MM.1S (cell line): ENCODE measurements at regions not wholly inside any gene's neighbourhood (a gene's known extent, or its start where the extent isn't known, plus 50 kb on each side); places are given as distances from the start of the nearest gene placed in this dataset.

Experiments
- DNase-seq: peaks from one replicate; pipeline ENCODE4 v3.0.0-alpha.2; 2015
- H2AFZ ChIP-seq: fragments of 300-600 bp; sonication (generic); 2 replicates; pipeline ENCODE4 v1.6.0; 2016; ENCODE audit warnings: antibody characterized with exemption, low read length
- H3F3A ChIP-seq: fragments of 300-600 bp; sonication (generic); 2 replicates; pipeline ENCODE4 v1.6.1; 2016; ENCODE audit warnings: mild to moderate bottlenecking, antibody characterized with exemption, low read length, moderate library complexity, mixed read lengths; ENCODE audit not compliant: insufficient read depth
- H3K27ac ChIP-seq: fragments of 300-600 bp; sonication (generic); 2 replicates; pipeline ENCODE4 v1.5.1; 2016; ENCODE audit warnings: mild to moderate bottlenecking, low read length
- H3K27me3 ChIP-seq: fragments of 300-600 bp; sonication (generic); replicated peaks from 2 replicates; pipeline ENCODE4 v1.6.0; 2016; ENCODE audit warnings: low read length; ENCODE audit not compliant: insufficient read depth
- H3K36me3 ChIP-seq: fragments of 300-600 bp; sonication (generic); replicated peaks from 2 replicates; pipeline ENCODE4 v1.6.1; 2016; ENCODE audit warnings: mild to moderate bottlenecking, low read length, mixed read lengths; ENCODE audit not compliant: insufficient read depth
- H3K4me1 ChIP-seq: fragments of 300-600 bp; sonication (generic); 2 replicates; pipeline ENCODE4 v1.6.1; 2016; ENCODE audit warnings: low read length, mixed read lengths
- H3K4me2 ChIP-seq: fragments of 300-600 bp; sonication (generic); 2 replicates; pipeline ENCODE4 v1.6.0; 2016; ENCODE audit warnings: low read depth, low read length
- H3K4me3 ChIP-seq: fragments of 300-600 bp; sonication (generic); 2 replicates; pipeline ENCODE4 v1.5.1; 2016; ENCODE audit warnings: low read length, mixed read lengths
- H3K79me2 ChIP-seq: fragments of 300-600 bp; sonication (generic); 2 replicates; pipeline ENCODE4 v1.6.1; 2016; ENCODE audit warnings: mixed run types, low read length, mixed read lengths
- H3K9ac ChIP-seq: fragments of 300-600 bp; sonication (generic); 2 replicates; pipeline ENCODE4 v1.6.1; 2016; ENCODE audit warnings: low read length, mixed read lengths
- H3K9me2 ChIP-seq: fragments of 300-600 bp; sonication (generic); replicated peaks from 2 replicates; pipeline ENCODE4 v1.6.1; 2016; ENCODE audit warnings: mild to moderate bottlenecking, low read length, mixed read lengths; ENCODE audit not compliant: insufficient read depth
- H3K9me3 ChIP-seq: fragments of 300-600 bp; sonication (generic); replicated peaks from 2 replicates; pipeline ENCODE4 v1.6.1; 2016; ENCODE audit warnings: mild to moderate bottlenecking, low read length, mixed read lengths; ENCODE audit not compliant: insufficient read depth
- H4K20me1 ChIP-seq: fragments of 300-600 bp; sonication (generic); 2 replicates; pipeline ENCODE4 v1.6.1; 2016; ENCODE audit warnings: mild to moderate bottlenecking, low read length, moderate library complexity, mixed read lengths; ENCODE audit not compliant: insufficient read depth
- CTCF ChIP-seq: fragments of 300-600 bp; sonication (generic); IDR thresholded peaks from 2 replicates; pipeline ENCODE4 v1.5.1; 2016; ENCODE audit warnings: antibody characterized with exemption, low read length, mixed read lengths
- EZH2 ChIP-seq: fragments of 300-600 bp; sonication (generic); optimal IDR thresholded peaks from 2 replicates; pipeline ENCODE3; 2017; ENCODE audit warnings: low read depth, mild to moderate bottlenecking, antibody characterized with exemption, low read length, mixed read lengths
- EZH2phosphoT487 ChIP-seq: fragments of 300-600 bp; sonication (generic); IDR thresholded peaks from 2 replicates; pipeline ENCODE4 v1.6.1; 2018; ENCODE audit warnings: antibody characterized with exemption, low read length

GRCh38 chr10:31262672-31263071 is 56.3 kb upstream of the ZEB1 start:
- Histone ChIP-seq H3K9ac (no peak overlapping the region), H3F3A (no peaks in the 10 kb centered on the region), H3K27ac (no peak overlapping the region), H3K4me1 (no peaks in the 10 kb centered on the region), H3K4me3 (no peak overlapping the region), H3K27me3 (no peaks in the 10 kb centered on the region), H3K9me3 (no peaks in the 10 kb centered on the region), H3K36me3 (no peaks in the 10 kb centered on the region), H3K9me2 (no peaks in the 10 kb centered on the region), H4K20me1 (no peaks in the 10 kb centered on the region), H3K4me2 (no peak overlapping the region), H2AFZ (no peak overlapping the region), H3K79me2 (no peaks in the 10 kb centered on the region)
- no peak for TF ChIP-seq CTCF
- no peak for TF ChIP-seq EZH2phosphoT487
- no peak for TF ChIP-seq EZH2
- DNase-seq, result no peak

GRCh38 chr10:31263903-31264302 is 55.1 kb upstream of the ZEB1 start:
- no peak overlapping the region for H3K9ac ChIP-seq
- H3K4me3 ChIP-seq, result no peak overlapping the region
- H2AFZ ChIP-seq, result no peak overlapping the region
- no peak for DNase-seq
- no peak overlapping the region for H3K4me2 ChIP-seq
- no peak for TF ChIP-seq EZH2phosphoT487
- TF ChIP-seq CTCF, result no peak
- no peak for TF ChIP-seq EZH2
- no peaks in the 10 kb centered on the region for H3K27me3 ChIP-seq
- H3K9me2 ChIP-seq, result no peaks in the 10 kb centered on the region
- no peaks in the 10 kb centered on the region for H4K20me1 ChIP-seq
- H3K36me3 ChIP-seq, result no peaks in the 10 kb centered on the region
- no peaks in the 10 kb centered on the region for H3K9me3 ChIP-seq
- no peak overlapping the region for H3K27ac ChIP-seq
- no peaks in the 10 kb centered on the region for H3K4me1 ChIP-seq
- H3K79me2 ChIP-seq, result no peaks in the 10 kb centered on the region
- H3F3A ChIP-seq, result no peaks in the 10 kb centered on the region

GRCh38 chr10:31268444-31269303 is 50.3 kb upstream of the ZEB1 start:
- Histone ChIP-seq H2AFZ (no peak overlapping the region), H3K4me3 (no peak overlapping the region), H3K27ac (no peak overlapping the region), H4K20me1 (no peaks in the 10 kb centered on the region), H3K36me3 (no peaks in the 10 kb centered on the region), H3K79me2 (no peaks in the 10 kb centered on the region), H3K4me1 (no peaks in the 10 kb centered on the region), H3K4me2 (no peak overlapping the region), H3K9ac (no peak overlapping the region), H3K9me2 (no peaks in the 10 kb centered on the region), H3K9me3 (no peaks in the 10 kb centered on the region), H3K27me3 (no peaks in the 10 kb centered on the region), H3F3A (no peaks in the 10 kb centered on the region)
- no peak for DNase-seq
- TF ChIP-seq EZH2, result no peak
- TF ChIP-seq EZH2phosphoT487, result no peak
- TF ChIP-seq CTCF, result no peak
